AG20443 (cell line): ENCODE measurements at regions not wholly inside any gene's neighbourhood (a gene's known extent, or its start where the extent isn't known, plus 50 kb on each side); places are given as distances from the start of the nearest gene placed in this dataset.

ENCODE experiments used
- DNase-seq: peaks from one replicate; pipeline ENCODE4 v3.0.0; 2012; ENCODE audit warnings: low spot score, mixed read lengths

DNA sequence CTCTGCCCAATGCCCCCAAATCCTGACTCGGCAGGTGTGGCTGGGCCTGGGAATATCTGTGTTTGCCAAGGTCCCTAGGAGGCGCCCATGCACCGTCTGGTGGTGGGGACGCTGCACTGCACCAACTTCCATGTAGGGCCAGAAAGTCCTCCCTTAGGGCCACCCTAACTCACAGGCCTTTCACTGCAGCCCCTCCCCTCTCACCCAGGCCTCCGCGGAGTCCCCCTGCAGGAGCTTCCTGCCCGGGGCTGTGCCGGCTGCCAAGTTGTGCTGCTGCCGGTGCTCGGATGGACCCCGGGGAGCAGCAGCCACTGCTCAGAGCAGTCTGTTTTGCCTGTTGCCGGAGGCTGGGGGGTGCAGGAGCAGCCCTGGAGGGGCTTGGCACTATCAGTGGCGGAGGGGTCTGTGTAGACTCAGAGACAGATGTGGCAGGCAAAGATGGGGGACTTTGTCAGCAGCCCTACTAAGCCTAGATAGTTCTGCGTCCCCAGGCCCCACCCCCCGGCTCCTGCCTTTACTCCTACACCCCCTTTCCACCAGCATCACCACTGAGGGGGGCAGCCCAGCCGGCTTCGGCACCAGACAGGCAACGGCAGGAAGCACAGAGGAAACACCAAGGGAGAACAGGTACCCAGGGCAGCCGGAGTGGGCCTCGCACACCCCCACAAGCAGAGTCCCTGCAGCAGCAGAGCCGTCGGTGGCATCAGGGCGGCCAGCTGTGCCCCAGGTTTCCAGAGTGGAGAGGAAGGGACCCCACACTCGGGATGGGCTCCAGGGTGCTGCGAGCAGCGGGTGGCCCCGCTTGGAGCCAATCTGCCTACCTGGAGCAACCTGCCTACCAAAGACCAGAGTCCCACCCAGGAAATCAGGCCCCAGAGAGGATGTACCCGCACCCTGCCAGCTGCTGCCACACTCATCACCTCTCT, 124.3 kb downstream of the TRIM29 start:
- DNase-seq = peak; percentile 80

DNA sequence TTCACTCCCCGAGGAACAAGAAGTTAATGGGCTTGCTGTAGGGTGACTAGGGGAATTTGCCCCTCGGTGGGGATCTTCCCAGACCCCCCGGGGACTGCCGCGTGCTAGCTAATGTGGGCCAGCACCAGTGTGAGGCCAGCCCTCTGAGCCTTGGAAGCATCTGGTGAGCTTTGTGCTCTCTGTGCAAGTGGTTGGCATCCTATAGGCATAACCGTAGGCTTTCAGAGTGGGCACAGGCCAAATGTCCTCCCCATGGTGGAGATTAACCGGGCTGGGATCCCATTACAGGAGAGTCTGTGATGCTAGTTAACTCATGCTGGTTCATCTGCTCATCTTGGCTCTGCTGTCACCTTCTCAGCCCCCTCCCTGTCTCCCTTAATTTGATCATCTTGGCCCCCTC, 125.7 kb downstream of the TRIM29 start:
- DNase-seq = no peak

DNA sequence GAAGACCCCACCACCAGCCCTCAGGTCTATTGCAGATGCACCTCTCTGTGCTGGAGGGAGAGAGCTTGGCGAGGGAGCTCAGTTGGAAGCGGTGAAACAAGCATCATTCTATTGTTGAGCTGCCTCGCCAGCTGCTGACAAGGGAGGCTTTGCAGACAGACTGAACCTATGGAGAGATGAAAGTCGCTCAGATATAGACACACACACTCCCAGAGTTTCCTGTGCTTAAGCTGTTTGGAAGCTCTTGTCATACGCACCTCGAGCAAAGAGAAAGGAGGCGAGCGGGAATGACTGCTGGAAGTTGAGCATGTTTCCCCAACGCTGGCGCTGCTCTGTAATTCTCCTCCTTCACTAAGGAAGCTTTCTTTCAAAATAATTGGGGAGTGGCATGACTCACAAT, 126.1 kb downstream of the TRIM29 start:
- no peak for DNase-seq

DNA sequence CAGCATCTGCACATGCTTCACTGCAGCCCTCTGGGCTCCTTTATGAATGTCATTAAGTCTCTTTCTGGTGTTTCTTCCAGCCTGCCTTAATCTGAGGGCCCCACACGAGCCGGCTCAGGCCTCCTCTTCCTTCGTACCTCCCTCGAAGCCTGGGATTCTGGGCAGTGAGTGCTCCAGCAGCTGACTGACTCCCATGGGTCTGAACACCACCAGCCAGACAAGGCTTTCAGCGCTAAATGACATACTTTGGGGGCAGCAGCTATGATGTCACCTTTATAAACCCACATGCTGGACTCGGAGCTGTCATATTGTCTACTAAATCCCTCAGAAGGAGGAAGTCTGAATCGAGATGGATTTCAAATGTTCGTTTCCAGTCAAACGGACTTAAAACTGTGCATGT, 127.1 kb downstream of the TRIM29 start:
- no peak for DNase-seq

DNA sequence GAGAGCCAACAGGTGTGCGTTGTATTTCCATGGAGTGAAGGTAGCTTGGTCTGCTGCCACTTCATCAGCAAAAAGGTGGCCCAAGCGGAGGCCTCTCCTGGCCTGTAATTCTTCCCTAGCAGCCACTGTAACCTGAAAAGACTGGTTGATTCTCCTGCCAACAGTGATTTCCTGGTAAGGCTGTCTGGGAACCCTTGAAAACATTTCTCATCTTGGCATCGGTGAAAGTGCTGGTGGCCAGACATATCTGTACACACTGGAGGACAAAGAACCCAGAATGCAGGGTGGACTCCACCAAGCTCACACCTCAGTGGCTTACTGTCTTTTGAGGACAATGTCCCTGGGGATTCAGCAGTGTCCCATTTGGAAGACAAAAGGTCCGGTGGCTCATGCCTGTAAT, 128.0 kb downstream of the TRIM29 start:
- no peak for DNase-seq

DNA sequence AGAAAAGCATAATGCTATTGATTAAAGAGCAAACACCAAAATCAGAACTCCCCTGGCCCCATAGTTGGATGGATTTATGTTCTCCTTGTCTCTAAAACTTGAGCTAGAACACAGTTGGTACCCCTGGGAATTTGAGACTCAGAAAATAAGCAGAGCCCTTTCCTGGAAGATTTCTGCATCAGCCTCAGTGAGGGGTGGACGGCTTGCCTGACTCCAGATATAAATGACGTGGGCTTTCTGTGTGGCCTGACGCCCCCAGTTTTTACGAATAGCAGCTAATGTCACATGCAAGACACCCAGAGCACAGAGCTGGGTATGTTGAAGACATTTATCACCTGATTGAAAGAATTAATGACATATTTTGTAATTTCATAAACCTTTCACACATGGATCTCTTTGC, 130.8 kb downstream of the TRIM29 start:
- no peak for DNase-seq

DNA sequence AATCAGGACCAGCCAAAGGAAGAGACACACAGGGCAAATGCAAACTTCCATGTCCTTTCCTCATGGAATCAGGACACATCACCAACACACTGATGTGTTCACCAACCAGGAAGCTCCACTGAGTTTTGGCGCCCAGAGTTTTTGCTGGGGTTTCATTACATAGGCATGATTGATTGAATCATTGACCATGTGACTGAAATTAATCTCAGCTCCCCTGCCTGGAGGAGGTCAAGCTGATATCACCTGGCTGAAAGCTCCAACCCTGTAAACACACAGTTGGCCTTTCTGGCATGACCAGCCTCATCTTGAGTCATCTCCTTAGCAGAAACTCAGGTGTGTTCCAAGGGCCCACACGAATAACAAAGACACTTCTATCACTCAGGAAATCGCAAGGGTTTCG, 133.2 kb downstream of the TRIM29 start:
- no peak for DNase-seq

DNA sequence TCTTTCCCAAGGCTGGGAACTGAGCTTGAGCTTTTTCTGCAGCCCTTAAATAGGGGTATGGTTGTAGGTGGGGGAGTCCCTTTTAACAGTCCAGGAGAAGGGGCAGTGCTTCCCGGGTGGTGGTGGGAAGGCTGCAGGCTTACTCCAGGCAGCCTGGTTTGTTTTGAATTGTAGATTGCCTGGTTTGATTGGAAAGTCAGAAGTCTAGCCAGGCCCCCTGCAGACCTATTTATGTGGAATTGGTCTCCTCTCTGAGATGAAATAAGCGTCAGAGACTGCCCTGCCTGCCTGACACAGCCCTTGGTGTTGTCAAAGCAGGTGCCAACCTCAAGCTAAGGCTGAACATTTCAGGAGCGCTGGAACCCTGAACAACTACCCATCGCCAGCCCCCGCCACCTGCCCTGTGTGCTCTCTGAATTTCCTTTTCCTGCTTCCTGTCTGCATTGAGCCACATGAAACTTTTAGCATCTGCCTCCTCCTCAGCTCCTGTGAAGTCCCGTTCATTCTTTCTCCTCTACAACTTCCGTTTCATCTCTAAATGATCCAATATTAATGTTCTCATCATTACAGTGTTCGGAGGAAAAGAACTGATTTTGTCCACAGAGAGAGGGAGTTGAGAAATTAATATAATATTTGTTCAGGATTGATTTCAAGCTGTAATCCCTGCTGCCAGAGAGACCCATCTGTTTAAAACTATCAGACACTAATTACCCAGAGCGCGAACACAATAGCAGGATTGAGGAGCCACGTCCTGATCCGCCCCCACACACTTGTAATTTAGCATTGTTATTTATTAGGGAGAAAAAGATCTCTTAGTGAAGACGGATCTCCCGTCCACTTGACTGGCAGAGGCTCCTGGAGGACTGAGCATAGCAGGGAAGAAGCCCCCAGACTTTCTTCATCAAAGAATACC, 136.5 kb downstream of the TRIM29 start:
- DNase-seq = no peak

DNA sequence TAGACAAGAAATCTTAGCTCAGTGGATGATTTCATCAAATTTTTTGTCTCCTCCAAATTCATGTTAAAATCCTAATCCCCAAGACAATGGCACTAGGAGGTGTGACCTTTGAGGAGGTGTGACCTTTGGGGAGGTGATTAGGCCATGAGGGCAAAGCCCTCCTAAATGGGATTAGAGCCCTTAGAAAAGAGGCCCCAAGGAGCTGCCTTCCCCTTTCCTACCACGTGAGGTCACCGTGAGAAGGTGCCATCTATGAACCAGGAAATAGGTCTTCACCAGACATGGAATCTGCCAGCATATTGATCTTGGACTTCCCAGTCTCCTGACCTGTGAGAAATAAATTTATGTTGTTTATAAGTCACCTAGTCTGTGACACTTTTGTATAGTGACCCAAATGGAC, 138.7 kb downstream of the TRIM29 start:
- no peak for DNase-seq

DNA sequence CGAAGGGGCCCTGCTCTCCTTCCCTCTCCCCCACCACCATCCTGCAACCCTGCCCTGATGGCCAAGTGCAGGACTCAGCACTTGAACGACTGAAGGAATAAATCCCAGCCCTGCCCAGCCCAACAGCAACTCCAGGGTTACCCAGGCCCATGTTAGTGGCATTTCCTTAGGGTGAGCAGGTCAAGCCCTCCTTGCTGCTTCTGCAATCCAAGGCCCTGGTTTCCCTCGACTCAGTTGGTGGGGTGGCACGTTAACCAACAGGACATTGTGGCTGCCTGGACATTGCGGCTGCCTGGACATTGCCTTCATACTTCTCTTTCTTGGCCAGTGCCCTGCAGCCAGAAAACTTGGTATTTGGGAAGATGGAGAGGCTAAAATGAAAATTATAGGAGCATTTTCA, 141.4 kb downstream of the TRIM29 start:
- DNase-seq = no peak

DNA sequence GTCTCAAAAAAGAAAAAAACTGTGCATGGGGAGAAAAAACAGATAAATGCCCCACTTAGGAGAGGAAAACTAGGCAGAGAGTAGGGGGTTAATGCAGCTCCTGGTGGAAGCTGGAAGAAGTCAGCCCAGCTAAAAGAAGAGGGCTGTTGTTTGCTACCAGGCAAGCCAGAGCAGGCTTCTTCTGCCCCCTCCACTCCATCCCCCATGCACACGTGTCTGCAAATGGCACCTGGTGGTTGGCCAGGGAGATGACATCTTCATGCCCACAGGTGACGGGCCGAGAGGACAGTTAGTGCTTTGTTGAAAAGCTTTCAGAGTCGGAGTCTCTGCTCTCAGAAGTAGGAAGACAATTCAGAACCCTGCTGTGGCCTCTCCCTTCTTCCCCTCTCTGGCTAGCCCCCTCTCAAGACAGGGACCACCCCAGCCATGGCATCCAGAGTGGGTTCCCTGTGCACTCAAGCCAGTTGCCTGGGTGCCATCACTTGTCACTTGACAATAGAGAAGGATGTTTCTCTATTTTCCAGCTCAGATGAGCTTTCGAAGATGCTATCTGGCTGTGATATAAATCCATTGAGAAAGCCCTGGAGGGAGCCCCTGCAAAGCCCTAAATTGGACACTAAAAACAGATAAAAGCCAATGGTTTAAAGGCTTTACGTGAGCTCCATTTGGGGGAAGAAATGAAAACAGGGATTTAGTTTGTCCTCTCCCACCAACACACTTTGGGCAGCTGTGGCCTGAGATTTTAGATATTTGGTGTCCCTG, 142.0 kb downstream of the TRIM29 start:
- no peak for DNase-seq

DNA sequence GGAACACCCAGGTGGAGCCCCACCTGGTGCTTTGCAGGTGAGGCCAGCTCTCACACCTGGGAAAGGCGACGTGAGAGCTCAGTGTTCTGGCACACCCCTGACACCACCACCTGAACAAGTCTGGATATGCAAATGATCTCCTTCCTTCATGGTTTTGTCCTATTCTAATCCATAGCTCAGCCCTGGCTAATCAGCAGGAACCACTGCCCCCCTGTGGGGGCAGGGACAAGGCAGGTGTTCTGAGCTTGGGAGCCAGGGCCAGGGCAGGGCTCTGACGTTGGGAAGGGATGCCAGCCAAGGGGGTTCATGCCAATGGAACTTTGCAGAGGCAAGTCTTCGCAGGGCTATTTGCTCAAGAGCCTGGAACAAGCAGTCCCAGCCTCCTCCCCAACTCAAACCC, 144.2 kb downstream of the TRIM29 start:
- DNase-seq = no peak

DNA sequence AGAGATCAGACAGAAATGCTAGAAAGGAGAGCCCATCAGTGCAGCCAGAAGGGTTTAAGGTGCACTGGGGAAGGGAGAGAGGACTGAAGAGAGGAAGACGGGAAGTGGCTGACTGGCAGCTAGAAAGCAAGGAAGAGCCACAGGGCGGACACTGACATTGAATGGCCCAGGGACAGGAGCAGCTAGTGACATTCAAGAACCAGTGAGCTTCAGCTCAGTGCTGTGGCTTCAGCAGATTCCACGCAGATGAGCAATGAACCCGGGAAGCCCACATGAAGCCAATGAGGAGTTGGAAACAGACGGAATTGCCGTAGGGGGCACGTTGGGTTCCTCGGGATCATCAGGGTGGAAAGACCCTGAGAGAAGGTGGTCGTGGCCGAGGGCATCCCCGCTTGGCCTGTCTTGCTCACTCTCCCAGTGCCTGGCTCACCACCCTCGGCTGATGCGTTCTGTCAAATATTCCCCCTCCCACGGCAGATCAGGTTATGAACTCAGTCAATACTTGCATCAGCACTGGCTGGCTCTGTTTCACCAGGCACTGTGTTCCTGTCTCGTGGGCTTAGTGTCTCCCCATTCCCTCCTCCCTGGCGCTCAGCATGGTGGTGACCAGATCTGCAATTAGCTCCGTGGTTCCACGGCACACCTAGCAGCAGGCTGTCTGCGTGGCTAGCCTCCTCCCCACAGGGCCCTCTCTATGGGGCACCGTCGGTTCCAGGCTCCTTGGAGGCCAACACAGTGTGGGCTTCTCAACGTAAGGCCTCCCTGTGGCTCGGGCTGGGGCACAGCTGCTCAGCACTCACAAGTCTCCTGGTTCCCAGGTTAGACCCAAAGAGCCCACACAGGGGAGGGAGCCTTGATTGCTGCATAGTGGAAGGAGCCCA, 145.5 kb downstream of the TRIM29 start:
- DNase-seq = no peak

DNA sequence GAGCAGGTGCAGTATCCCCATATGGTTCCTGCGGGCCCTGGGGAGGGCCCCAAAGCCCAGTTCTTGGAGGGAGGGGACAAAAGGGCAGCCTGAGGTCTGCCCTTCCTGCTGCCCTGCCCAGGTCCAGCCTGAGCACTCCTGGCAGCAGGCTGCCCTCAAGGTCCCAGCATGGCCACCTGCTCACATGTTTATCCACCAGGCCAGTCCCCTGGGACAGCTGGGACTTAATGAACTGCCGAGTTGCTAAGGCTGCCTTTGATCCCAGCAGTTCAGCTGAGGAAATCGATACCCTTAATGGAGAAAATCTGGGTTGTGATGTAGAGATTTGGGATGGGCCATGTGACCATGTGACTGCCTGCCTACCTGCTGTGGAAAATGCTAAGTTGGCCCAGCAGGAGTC, 146.2 kb downstream of the TRIM29 start:
- no peak for DNase-seq

DNA sequence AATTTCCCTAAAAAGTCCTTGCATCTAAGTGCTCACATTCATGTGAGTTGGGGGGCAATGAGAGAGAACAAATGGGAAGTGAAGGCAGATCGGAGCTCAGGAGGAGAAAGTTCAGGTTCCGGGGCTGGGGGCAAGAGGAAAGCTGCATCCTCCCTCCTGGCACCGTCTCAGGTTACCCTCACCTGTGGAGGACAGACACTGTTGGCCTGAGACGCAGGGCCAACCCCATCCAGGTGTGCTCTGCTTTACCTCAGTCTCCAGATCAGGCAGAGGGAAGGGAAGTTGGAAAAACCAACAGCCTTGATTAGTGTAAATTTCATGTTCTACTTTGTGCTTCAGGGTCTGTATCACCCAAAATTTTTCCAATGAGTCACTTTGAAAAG, 146.9 kb downstream of the TRIM29 start:
- DNase-seq = no peak

DNA sequence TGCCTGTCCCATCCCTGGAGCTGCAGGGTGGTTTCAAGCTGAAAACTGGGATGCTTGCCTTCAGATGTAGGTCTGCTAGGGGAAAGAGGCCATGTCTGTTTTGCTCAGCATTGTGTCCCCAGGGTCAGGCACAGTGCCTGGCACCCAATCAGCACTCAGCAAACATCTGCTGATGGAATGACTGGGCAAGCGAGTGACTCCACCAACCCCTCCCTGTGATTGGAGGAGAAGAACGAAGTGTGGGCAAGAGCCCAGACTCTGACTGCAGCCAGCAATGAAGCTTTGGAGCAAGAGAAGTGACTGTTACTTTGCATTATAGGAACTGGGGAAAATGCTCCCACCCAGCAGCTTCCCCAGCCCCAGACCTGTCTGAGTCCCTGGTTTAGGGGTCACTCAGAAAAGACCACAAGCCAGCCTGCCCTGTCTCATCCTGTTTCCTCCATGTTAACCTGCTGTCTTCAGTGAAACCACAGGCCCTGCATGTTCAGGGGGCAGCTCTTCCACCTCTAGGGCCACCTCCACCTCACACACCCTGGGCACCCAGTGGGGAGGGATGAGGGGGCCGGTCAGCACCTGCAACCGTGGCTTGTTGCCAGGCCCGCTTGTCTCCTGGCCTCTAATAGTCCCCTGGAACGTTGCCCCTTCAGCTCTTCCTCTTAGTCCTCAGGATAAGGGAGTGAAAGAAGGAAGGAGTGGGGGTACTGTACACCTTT, 147.4 kb downstream of the TRIM29 start:
- DNase-seq = peak; percentile 58

DNA sequence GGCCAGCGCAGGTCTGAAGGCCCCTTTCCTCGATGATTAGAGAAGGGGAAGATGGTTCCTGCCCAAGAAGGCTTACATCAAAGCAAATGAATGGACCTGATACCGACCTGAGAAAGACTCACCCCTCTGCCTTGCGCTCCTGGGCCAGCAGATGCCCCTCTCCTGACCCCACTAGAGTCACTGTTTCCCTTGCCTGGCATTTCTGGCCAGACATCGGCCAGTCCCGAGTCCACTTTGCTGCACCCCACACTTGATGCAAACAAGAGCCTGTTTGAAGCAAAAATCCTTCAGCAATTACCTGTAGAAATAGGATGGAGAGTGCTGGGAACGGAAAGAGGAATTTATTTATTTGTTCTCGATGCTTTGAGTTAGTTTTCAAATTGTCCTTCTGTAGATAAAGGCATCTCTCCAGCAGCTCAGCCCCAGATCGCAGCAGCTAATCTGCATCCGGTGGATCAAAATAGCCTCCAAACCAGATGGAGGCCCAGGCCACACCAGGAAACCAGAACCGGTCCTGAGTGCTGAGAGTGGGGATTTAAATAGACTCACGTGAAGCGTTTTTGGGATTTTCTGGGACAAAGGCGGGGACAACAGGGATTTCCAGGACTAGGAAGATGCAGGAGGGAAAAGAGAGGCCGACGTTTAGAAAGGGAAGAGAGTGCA, 148.6 kb downstream of the TRIM29 start:
- no peak for DNase-seq

DNA sequence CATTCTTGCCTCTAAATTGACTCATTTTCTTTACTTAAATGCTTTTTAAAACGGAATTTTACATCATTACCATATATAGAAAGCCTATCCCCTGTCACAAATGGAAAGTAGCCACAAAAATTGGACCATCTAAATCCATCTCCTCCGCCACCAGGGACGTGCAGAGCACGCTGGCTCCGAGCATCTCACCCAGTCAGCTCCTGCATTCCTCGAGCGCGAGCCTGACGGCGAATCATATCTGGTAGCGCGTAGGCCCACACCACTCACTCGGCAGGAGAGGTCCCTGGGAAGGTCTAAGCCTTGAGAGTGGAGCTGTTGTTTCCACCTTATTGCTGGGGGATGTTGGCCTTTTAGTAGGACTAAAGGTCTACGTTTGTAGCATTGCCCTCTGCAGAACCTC, 152.4 kb downstream of the TRIM29 start:
- DNase-seq = no peak

DNA sequence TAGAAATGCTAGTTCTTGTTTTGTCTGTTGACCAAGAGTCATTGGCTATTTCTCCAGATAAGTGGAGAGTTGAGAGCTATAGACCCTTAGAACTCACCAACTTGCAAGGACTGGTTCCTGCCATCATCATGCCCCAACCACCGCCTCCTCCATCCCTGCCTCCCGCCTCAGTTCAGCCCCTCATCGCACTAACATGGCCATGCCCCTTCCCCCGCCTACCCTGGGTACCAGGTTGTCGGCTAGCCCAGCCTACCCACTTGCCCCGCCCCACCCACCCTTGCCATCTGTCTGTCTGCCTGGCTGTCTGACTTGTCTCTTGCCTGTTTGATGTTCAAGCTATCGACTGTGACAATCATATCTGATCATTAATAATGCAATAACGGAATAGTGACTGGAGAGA, 154.1 kb downstream of the TRIM29 start:
- no peak for DNase-seq

DNA sequence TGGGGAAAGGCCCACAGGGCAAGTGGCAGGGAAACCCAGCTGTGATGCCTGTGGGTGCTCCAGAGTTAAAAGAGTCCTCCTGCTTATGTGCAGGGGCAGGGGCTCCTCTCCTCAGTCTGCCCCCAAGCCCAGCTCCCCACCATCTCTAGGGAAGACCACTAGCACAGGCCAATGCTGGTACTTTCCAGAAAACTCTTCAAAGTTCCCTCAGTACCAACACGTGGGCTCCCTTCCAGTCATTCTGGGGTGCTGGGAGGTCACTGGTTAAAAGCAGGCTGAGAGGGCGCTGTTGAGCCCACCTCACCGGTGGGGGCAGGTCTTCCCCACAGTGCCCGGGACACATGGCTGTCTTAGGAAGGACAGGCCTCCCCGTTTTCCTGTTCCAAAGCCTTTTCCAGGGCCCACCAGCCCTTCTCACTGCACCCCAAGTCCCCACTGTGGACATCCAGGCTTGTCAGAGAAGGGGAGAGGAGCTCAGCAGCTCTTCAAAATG, 154.6 kb downstream of the TRIM29 start:
- no peak for DNase-seq
